B cell (primary cell): ENCODE measurements at regions not wholly inside any gene's neighbourhood (a gene's known extent, or its start where the extent isn't known, plus 50 kb on each side); places are given as distances from the start of the nearest gene placed in this dataset.

ENCODE experiments used
- ATAC-seq: fragments of 200-7000 bp; cut with Tn5 transposase; one replicate; pipeline ENCODE4 v1.10.0; 2021; ENCODE audit warnings: low read depth, mild to moderate bottlenecking, moderate number of reproducible peaks, moderate library complexity
- CTCF ChIA-PET: fragments of 350-600 bp; sonication (Branson Sonifier 250); formaldehyde crosslinking; loops from one replicate; lab custom pipeline; 2021; ENCODE audit warnings: antibody characterized with exemption, inconsistent platforms; lab: Charles Lee
- POLR2A ChIA-PET: fragments of 350-600 bp; sonication (Branson Sonifier 250); formaldehyde crosslinking; loops from one replicate; lab custom pipeline; 2021; ENCODE audit warnings: antibody characterized with exemption; lab: Charles Lee
- DNase-seq: peaks from one replicate; pipeline ENCODE4 v3.0.0; 2013
- H2AFZ ChIP-seq: 2 replicates; pipeline ENCODE4 v1.6.1; 2012; ENCODE audit warnings: mild to moderate bottlenecking, low read depth, low read length; ENCODE audit not compliant: insufficient read depth, poor library complexity, severe bottlenecking
- H3K27ac ChIP-seq, 2 donors: 1 replicate in 1 of 2; 2 replicates in 1 of 2; pipeline ENCODE4 v1.5.1; 2012 to 2013; ENCODE audit warnings: low read length in 2 of 2, mild to moderate bottlenecking in 2 of 2, moderate library complexity in 1 of 2
- H3K27me3 ChIP-seq, 4 experiments: fragments of 200-600 bp in 1 of 4; sonication (generic) in 1 of 4; replicated peaks in 1 of 4; 1 replicate in 2 of 4; 2 replicates in 2 of 4; pipeline versions ENCODE4 v1.6.1 to v1.7.0; 2013 to 2016; ENCODE audit warnings: low read length in 3 of 4, mild to moderate bottlenecking in 2 of 4, mixed read lengths in 1 of 4, moderate library complexity in 1 of 4; ENCODE audit not compliant: insufficient read depth in 4 of 4, control insufficient read depth in 3 of 4; ENCODE audit errors: control extremely low read depth in 1 of 4
- H3K36me3 ChIP-seq, 2 experiments: replicated peaks in 1 of 2; 1 replicate in 1 of 2; 2 replicates in 1 of 2; pipeline versions ENCODE4 v1.6.1 to v1.7.1; 2013; ENCODE audit warnings: low read length in 1 of 2; ENCODE audit not compliant: insufficient read depth in 2 of 2, control insufficient read depth in 1 of 2; ENCODE audit errors: control extremely low read depth in 1 of 2, extremely low read depth in 1 of 2
- H3K4me1 ChIP-seq, 2 donors: fragments of 200-600 bp in 1 of 2; sonication (generic) in 1 of 2; 1 replicate in 1 of 2; 2 replicates in 1 of 2; pipeline versions ENCODE4 v1.5.1 to v1.6.1; 2013 to 2017; ENCODE audit warnings: low read length in 2 of 2; ENCODE audit not compliant: control insufficient read depth in 2 of 2, insufficient read depth in 2 of 2
- H3K4me2 ChIP-seq: replicated peaks from 2 replicates; pipeline ENCODE3; 2012; ENCODE audit warnings: mild to moderate bottlenecking, low read depth, low read length; ENCODE audit not compliant: poor library complexity, severe bottlenecking
- H3K4me3 ChIP-seq, 5 experiments: fragments of 200-600 bp in 1 of 5; sonication (generic) in 1 of 5; 1 replicate in 3 of 5; 2 replicates in 2 of 5; pipeline versions ENCODE4 v1.5.1 to v1.7.0; 2011 to 2016; ENCODE audit warnings: low read length in 4 of 5, mild to moderate bottlenecking in 4 of 5, low read depth in 2 of 5, control low read depth in 1 of 5, moderate library complexity in 1 of 5; ENCODE audit not compliant: insufficient read depth in 1 of 5; ENCODE audit errors: control extremely low read depth in 1 of 5, extremely low read depth in 1 of 5
- H3K79me2 ChIP-seq: fragments of 200-600 bp; sonication (generic); one replicate; pipeline ENCODE4 v1.6.0; 2016; ENCODE audit warnings: low read length; ENCODE audit not compliant: control insufficient read depth, insufficient read depth
- H3K9ac ChIP-seq: fragments of 200-600 bp; sonication (generic); 2 replicates; pipeline ENCODE4 v1.6.1; 2017; ENCODE audit warnings: mild to moderate bottlenecking, low read length, moderate library complexity
- H3K9me3 ChIP-seq, 3 donors: one replicate each; pipeline versions ENCODE4 v1.6.1 to v1.7.1; 2013; ENCODE audit warnings: low read length in 2 of 3; ENCODE audit not compliant: control insufficient read depth in 2 of 3, insufficient read depth in 1 of 3; ENCODE audit errors: control extremely low read depth in 1 of 3
- H4K20me1 ChIP-seq: 2 replicates; pipeline ENCODE4 v1.6.0; 2012; ENCODE audit warnings: mild to moderate bottlenecking, low read length; ENCODE audit not compliant: insufficient read depth, control insufficient read depth, poor library complexity, severe bottlenecking
- H3K27ac Mint-ChIP-seq: one replicate; pipeline ENCODE4 v1.8.0; 2021; ENCODE audit warnings: mixed read lengths
- H3K27me3 Mint-ChIP-seq: one replicate; pipeline ENCODE4 v1.8.0; 2021; ENCODE audit warnings: mixed read lengths
- H3K4me1 Mint-ChIP-seq: one replicate; pipeline ENCODE4 v1.8.0; 2021; ENCODE audit warnings: mixed read lengths
- H3K4me3 Mint-ChIP-seq: one replicate; pipeline ENCODE4 v1.8.0; 2021; ENCODE audit warnings: mixed read lengths
- H3K9me3 Mint-ChIP-seq: one replicate; pipeline ENCODE4 v1.8.0; 2022; ENCODE audit warnings: mixed read lengths; ENCODE audit not compliant: insufficient read depth
- CTCF ChIP-seq: fragments of 200-600 bp; IDR thresholded peaks from one replicate; pipeline ENCODE4 v1.8.0; 2022; ENCODE audit warnings: antibody characterized with exemption, mild to moderate bottlenecking
- EZH2 ChIP-seq: IDR thresholded peaks from 2 replicates; pipeline ENCODE4 v1.6.1; 2012; ENCODE audit warnings: borderline replicate concordance, low read depth, mild to moderate bottlenecking, moderate library complexity, low read length; ENCODE audit not compliant: insufficient read depth, poor library complexity, severe bottlenecking
- WGBS: methylation state at CpG from one replicate; pipeline ENCODE4 v1.1.5; 2013; ENCODE audit warnings: missing lambda C conversion rate; ENCODE audit not compliant: insufficient coverage; 5-methylcytosine and 5-hydroxymethylcytosine counted together
- intact Hi-C: fragments of 100-400 bp; cut with micrococcal nuclease; formaldehyde crosslinking; loops from one replicate; pipeline ENCODE4 v1.10.0; 2022

- Histone ChIP-seq H3K36me3 (no peaks in the 10 kb centered on the region), H3K9me3 (peaks cover 0 to 5% (median 0%) of the 10 kb centered on the region in 3 donors), H3K4me1 (no peaks in the 10 kb centered on the region), H3K4me3 (no peak overlapping the region), H3K27ac (no peak overlapping the region), H2AFZ (no peak overlapping the region), H3K79me2 (no peaks in the 10 kb centered on the region), H3K9ac (no peak overlapping the region), H3K27me3 (peaks cover 0 to 17% (median 2%) of the 10 kb centered on the region in 4 experiments), H3K4me2 (no peak overlapping the region), H4K20me1 (no peaks in the 10 kb centered on the region)
- no peaks in the 10 kb centered on the region for H3K9me3 Mint-ChIP-seq
- no peak overlapping the region for H3K4me3 Mint-ChIP-seq
- TF ChIP-seq CTCF (no peak), EZH2 (no peak)
- DNase-seq (no peak), ATAC-seq (no peak)
- H3K27ac Mint-ChIP-seq = no peak overlapping the region
- peaks cover 30% of the 10 kb centered on the region for H3K27me3 Mint-ChIP-seq
- CTCF ChIA-PET = no interaction called here
- intact Hi-C loops = no loop called here
- 83% methylated on average over 4 of the region's 5 CpGs for WGBS
- no peaks in the 10 kb centered on the region for H3K4me1 Mint-ChIP-seq
- POLR2A ChIA-PET = no interaction called here
Measured at GRCh38 chr15:88739541-88739940, 63.7 kb upstream of the ACAN start.

- H2AFZ ChIP-seq = no peak overlapping the region
- no peak overlapping the region for H3K4me3 ChIP-seq
- H3K9me3 ChIP-seq = peaks cover 0 to 5% (median 0%) of the 10 kb centered on the region in 3 donors
- H3K9ac ChIP-seq = no peak overlapping the region
- H3K27ac ChIP-seq = no peak overlapping the region
- WGBS = 73% methylated on average over 1 of the region's 3 CpGs
- CTCF ChIA-PET = no interaction called here
- no peaks in the 10 kb centered on the region for H3K4me1 Mint-ChIP-seq
- H3K27me3 Mint-ChIP-seq = peaks cover 35% of the 10 kb centered on the region
- no peak for TF ChIP-seq EZH2
- no peak for TF ChIP-seq CTCF
- H3K4me1 ChIP-seq = no peaks in the 10 kb centered on the region
- DNase-seq (no peak), ATAC-seq (no peak)
- POLR2A ChIA-PET = interaction anchor here (0.9 kb wide), 1 partner anchor 103 kb away, joined by 3 read pairs; no protein-coding TSS in a partner anchor
- H3K9me3 Mint-ChIP-seq = no peaks in the 10 kb centered on the region
- H3K27ac Mint-ChIP-seq = no peak overlapping the region
- no peaks in the 10 kb centered on the region for H3K79me2 ChIP-seq
- no peaks in the 10 kb centered on the region for H3K36me3 ChIP-seq
- H3K27me3 ChIP-seq = peaks cover 0 to 17% (median 2%) of the 10 kb centered on the region in 4 experiments
- no peak overlapping the region for H3K4me3 Mint-ChIP-seq
- no peak overlapping the region for H3K4me2 ChIP-seq
- H4K20me1 ChIP-seq = no peaks in the 10 kb centered on the region
- intact Hi-C loops = no loop called here
Measured at GRCh38 chr15:88740356-88740755, 62.9 kb upstream of the ACAN start.
